ENCODE measurements at regions not wholly inside any gene's neighbourhood (a gene's known extent, or its start where the extent isn't known, plus 50 kb on each side); places are given as distances from the start of the nearest gene placed in this dataset.

- TF ChIP-seq RAD21 (conservative IDR thresholded peaks at IDR 0.05) (no peak), EP300 (conservative IDR thresholded peaks at IDR 0.05; ENCODE audit: poor library complexity, severe bottlenecking) (no peak), CTCF (IDR thresholded peaks at IDR 0.05; ENCODE audit: poor library complexity, severe bottlenecking) (no peak), EZH2 (IDR thresholded peaks at IDR 0.05; ENCODE audit: borderline replicate concordance, insufficient read depth, low read length, poor library complexity, severe bottlenecking) (no peak), POLR2AphosphoS5 (IDR thresholded peaks at IDR 0.05) (no peak), TAF1 (IDR thresholded peaks at IDR 0.05; ENCODE audit: low read depth) (no peak), MXI1 (conservative IDR thresholded peaks at IDR 0.05; ENCODE audit: poor library complexity, severe bottlenecking) (no peak)
These were observed 83.7 kb upstream of the DUSP5 start for GRCh38 chr10:110413903-110414547.

Measured in neural cell (in vitro differentiated cells).